GM18502 (cell line): ENCODE measurements at regions not wholly inside any gene's neighbourhood (a gene's known extent, or its start where the extent isn't known, plus 50 kb on each side); places are given as distances from the start of the nearest gene placed in this dataset.
"Not testable (repeated sequence)": the region's sequence is repeated elsewhere in the genome, so short reads cannot be mapped to it uniquely, and the experiment has no call there.

Source experiments
- ATAC-seq: cut with Tn5 transposase; IDR thresholded peaks from one replicate; pipeline ENCODE4 v1.9.1; 2021; ENCODE audit warnings: mild to moderate bottlenecking; ENCODE audit not compliant: unreplicated experiment, poor library complexity

DNA sequence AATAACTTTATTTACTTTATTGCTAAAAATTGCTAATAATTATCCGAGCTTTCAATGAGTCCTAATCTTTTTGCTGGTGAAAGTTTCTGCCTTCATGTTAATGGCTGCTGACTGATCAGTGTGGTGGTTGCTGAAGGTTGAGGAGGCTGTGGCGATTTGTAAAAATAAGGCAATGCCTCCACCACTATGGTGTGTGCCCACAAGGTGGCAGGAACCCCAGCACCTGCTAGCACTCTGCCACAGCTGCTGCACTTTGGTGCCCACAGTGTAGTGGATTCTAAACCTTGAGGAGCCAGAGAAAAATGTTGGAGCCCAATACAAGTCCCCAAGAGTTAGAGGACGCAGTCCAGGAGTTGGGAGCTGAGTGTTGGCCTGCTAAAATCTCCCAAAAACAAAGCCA, 1237.1 kb downstream of the PCDH19 start:
- no peak for ATAC-seq

GRCh38 chrX:99142745-99143144, 1267.3 kb downstream of the PCDH19 start:
- ATAC-seq: no peak

DNA sequence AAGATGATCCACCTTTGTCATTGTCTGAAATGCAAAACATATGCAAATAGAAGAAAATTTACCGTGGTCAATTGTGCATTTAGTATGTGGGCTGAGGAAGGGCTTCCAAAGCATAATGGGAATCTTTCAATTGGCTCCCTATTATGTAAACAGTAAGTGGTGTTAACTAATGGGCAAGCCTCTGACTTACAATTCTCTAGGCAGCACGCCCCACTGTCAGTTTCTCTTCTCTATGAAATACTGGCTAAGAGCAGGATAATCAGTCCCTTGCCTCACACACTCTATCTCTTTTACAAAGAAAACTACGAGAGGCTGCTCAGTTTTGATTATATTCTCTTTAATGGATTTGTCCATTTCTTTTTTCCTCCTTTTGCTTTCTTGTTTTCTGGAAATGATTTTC, 1272.6 kb downstream of the PCDH19 start:
- ATAC-seq: no peak

DNA sequence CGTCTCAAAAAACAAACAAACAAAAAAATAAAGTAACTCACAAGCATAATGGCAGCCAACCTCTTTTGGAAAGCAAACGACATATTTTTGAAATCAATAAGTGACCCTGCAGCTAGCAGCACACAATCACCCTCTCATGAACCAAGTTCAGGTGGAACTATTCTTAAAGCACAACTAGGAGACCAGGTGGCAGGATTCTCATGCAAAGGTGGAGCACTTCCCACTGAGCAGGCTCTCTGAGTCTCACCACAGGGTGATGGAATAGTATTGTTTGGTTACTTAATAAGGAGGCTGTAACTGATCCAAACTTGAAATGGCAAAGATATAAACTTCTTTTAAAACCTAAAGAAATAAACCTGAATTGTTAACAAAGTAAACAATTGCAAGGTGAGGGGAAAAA, 1293.1 kb downstream of the PCDH19 start:
- no peak for ATAC-seq

- no peak for ATAC-seq
These were observed 1314.0 kb downstream of the PCDH19 start for GRCh38 chrX:99095965-99096635.

DNA sequence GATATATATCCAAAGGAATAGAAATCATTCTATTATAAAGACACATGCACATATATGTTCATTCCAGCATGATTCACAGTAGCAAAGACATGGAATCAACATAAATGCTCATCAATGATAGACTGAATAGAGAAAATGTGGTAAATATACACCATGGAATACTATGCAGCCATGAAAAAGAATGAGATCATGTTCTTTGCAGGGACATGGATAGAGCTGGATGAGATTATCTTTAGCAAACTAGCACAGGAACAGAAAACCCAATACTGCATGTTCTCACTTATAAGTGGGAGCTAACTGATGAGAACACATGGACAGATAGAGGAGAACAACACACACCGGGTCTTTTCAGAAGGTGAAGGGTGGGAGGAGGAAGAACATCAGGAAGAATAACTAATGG, 1318.6 kb downstream of the PCDH19 start:
- ATAC-seq: no peak

DNA sequence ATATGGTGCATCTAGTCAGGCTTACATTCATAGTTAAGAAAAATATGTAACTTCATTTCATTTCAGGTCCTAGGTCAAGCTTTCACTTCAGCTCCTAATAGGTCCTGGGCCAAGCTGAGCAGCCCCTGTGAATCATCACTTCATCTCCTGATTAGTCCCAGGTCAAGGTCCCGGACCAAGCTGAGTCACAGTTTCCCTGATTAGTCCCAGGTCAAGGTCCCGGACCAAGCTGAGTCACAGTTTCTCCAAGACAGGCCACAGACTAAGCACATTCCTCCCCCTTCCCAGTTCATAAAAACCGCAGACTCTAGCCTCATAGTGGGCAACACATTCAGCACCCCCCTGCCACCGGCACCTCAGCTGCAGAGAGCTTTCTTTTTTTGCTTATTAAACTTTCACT, 1331.8 kb downstream of the PCDH19 start:
- no peak for ATAC-seq

DNA sequence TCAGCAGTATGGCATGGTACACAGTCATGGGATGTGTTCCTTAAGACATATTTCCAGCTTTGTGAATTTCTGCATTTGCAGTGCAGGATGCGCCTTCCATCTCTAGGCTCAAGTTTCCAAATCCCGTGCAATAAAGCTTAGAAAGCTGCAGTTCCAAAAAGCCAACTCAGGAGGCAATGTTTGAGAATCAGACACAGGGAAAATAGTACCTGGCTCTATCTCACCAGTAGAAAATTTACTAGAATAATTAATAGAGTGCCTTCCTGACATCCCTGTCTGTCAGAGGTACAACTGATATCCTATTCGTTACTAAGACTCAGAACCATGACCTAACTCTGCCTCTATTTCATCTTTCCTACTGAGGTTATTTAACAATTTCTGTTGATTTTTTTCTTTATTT, 1333.0 kb downstream of the PCDH19 start:
- no peak for ATAC-seq

GRCh38 chrX:99073551-99073950, 1336.5 kb downstream of the PCDH19 start:
- ATAC-seq: no peak

GRCh38 chrX:99051639-99052038, 1358.4 kb downstream of the PCDH19 start:
- ATAC-seq: no peak

- no peak for ATAC-seq
These were observed 1376.7 kb downstream of the PCDH19 start for GRCh38 chrX:99033226-99033901.

- no peak for ATAC-seq
These were observed 1399.1 kb downstream of the PCDH19 start for GRCh38 chrX:99010957-99011356.

- no peak for ATAC-seq
These were observed 1408.8 kb downstream of the PCDH19 start for GRCh38 chrX:99001286-99001685.

GRCh38 chrX:98962996-98963395, 1447.1 kb downstream of the PCDH19 start:
- no peak for ATAC-seq

DNA sequence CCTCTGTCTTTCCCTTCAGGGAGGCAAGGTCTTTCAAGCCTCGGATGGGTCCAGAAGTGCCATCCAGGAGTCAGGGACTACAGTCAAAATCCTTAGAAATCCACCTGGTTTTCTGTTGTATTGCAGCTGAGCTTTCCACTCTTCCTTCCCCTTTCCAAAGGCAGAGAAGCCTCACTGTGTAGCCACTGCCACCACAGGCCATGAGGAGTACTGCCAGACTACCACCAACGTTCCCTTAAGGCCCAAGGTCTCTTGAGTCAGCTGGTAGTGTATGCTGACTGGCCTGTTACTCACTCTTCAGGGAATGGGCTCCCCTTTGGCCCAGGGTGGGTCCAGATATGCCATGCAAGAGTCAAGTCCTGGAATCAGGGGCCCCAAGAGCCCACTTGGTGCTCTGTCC, 1454.1 kb downstream of the PCDH19 start:
- no peak for ATAC-seq

DNA sequence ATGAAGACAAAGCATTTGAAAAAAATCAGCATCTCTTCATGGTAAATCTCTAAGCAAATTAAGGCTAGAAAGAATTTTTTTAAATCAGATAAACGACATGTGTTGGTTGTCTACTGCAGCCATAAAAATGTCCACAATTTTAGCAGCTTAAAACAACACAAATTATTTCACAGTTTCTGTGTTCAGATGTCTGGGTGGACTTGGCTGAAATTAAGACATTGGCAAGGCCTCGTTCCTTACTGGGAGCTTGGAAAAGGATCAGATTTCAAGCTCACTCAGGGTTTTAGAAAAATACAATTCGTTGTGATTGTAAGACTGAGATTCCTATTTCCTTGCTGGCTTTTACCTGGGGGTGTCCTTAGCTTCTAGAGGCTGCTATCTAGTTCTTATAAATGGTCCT, 1470.6 kb downstream of the PCDH19 start:
- no peak for ATAC-seq

- ATAC-seq: no peak
These were observed 1478.9 kb downstream of the PCDH19 start for GRCh38 chrX:98931216-98931615.

DNA sequence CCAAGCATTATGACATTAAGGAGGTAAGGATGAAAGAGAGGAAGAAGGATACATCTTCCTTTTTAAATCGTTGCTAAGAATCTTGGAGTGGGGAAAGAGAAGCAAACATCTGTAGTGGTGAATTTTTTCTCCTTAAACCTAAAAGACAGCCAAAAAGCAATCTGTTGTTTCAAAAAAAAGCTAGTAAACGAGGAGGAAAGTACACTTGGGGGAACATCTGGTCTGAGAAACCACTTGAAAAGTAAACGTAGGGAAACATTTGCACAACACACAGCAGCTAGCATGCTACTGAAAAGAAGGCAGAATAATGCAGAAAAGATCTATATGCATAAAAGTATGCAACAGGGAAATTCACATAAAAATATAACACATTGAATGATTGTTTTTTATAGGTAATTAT, 1485.6 kb downstream of the PCDH19 start:
- no peak for ATAC-seq

- no peak for ATAC-seq
These were observed 1512.9 kb downstream of the PCDH19 start for GRCh38 chrX:98897191-98897590.

- not testable (repeated sequence) for ATAC-seq
These were observed 1559.4 kb downstream of the PCDH19 start for GRCh38 chrX:98850639-98851038.
